Activated B cell treated with CpG ODN at 0.5 μM for 24 hours (primary cell): ENCODE measurements at regions not wholly inside any gene's neighbourhood (a gene's known extent, or its start where the extent isn't known, plus 50 kb on each side); places are given as distances from the start of the nearest gene placed in this dataset.

Experiments used
- ATAC-seq: fragments of 200-7000 bp; cut with Tn5 transposase; one replicate; pipeline ENCODE4 v1.10.0; 2021; ENCODE audit warnings: low read depth, mild to moderate bottlenecking, moderate library complexity
- CTCF ChIA-PET: fragments of 350-600 bp; sonication (Branson Sonifier 250); formaldehyde crosslinking; loops from one replicate; lab custom pipeline; 2021; ENCODE audit warnings: antibody characterized with exemption; lab: Charles Lee
- POLR2A ChIA-PET: fragments of 350-600 bp; sonication (Branson Sonifier 250); formaldehyde crosslinking; loops from one replicate; lab custom pipeline; 2021; ENCODE audit warnings: antibody characterized with exemption; lab: Charles Lee
- DNase-seq: peaks from one replicate; pipeline ENCODE4 v3.0.0; 2022
- H3K27ac Mint-ChIP-seq: one replicate; pipeline ENCODE4 v1.8.0; 2020; ENCODE audit warnings: mixed read lengths
- H3K27me3 Mint-ChIP-seq: one replicate; pipeline ENCODE4 v1.8.0; 2021; ENCODE audit warnings: mixed read lengths
- H3K36me3 Mint-ChIP-seq: one replicate; pipeline ENCODE4 v1.8.0; 2021; ENCODE audit warnings: low read depth, mixed read lengths
- H3K4me1 Mint-ChIP-seq: one replicate; pipeline ENCODE4 v1.8.0; 2021; ENCODE audit warnings: mixed read lengths
- H3K4me3 Mint-ChIP-seq: one replicate; pipeline ENCODE4 v1.8.0; 2020; ENCODE audit warnings: mild to moderate bottlenecking, mixed read lengths
- H3K9me3 Mint-ChIP-seq: one replicate; pipeline ENCODE4 v1.8.0; 2020; ENCODE audit warnings: mixed read lengths
- intact Hi-C: fragments of 100-400 bp; cut with micrococcal nuclease; formaldehyde crosslinking; loops from one replicate; pipeline ENCODE4 v1.15.1; 2024
- TF ChIP-seq, protein P1 (sequence below): fragments of 200-600 bp; IDR thresholded peaks from one replicate; pipeline ENCODE4 v1.8.0; 2022; ENCODE audit warnings: antibody characterized with exemption, mild to moderate bottlenecking

- TF ChIP-seq, protein P1, sequence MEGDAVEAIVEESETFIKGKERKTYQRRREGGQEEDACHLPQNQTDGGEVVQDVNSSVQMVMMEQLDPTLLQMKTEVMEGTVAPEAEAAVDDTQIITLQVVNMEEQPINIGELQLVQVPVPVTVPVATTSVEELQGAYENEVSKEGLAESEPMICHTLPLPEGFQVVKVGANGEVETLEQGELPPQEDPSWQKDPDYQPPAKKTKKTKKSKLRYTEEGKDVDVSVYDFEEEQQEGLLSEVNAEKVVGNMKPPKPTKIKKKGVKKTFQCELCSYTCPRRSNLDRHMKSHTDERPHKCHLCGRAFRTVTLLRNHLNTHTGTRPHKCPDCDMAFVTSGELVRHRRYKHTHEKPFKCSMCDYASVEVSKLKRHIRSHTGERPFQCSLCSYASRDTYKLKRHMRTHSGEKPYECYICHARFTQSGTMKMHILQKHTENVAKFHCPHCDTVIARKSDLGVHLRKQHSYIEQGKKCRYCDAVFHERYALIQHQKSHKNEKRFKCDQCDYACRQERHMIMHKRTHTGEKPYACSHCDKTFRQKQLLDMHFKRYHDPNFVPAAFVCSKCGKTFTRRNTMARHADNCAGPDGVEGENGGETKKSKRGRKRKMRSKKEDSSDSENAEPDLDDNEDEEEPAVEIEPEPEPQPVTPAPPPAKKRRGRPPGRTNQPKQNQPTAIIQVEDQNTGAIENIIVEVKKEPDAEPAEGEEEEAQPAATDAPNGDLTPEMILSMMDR, result no peak
- Mint-ChIP-seq H3K27me3 (no peaks in the 10 kb centered on the region), H3K27ac (no peak overlapping the region), H3K4me3 (no peak overlapping the region), H3K4me1 (no peaks in the 10 kb centered on the region), H3K9me3 (no peaks in the 10 kb centered on the region), H3K36me3 (no peaks in the 10 kb centered on the region)
- ChIA-PET POLR2A (no interaction called here), CTCF (no interaction called here)
- ATAC-seq (no peak), DNase-seq (no peak)
- intact Hi-C loops, result no loop called here
Measured at GRCh38 chrX:86887341-86887740, 630.3 kb upstream of the KLHL4 start.

DNA sequence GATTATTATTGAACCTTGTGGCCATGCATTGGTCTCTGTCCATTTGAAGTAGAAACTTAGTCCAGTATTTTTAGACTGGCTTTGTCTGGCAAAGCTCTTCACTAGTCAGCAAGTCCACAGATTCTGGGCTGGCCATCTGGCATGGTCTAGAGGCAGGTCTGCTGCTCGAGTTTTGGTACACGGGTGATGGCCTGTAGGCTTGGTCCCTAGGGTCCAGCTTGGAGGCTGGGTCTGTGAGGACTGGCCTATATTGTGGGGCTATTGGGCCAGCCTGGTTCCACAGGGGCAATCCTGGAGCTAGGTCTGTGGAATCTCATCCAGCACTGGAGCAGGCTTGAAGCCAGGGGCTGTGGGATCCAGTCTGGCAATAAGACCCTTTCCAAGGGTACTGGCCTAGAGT is 607.6 kb upstream of the KLHL4 start:
- intact Hi-C loops, result no loop called here
- ATAC-seq (no peak), DNase-seq (no peak)
- no peak overlapping the region for H3K27ac Mint-ChIP-seq
- H3K36me3 Mint-ChIP-seq, result no peaks in the 10 kb centered on the region
- H3K9me3 Mint-ChIP-seq, result no peaks in the 10 kb centered on the region
- H3K4me1 Mint-ChIP-seq, result no peaks in the 10 kb centered on the region
- no peak overlapping the region for H3K4me3 Mint-ChIP-seq
- no peaks in the 10 kb centered on the region for H3K27me3 Mint-ChIP-seq
- POLR2A ChIA-PET, result no interaction called here
- TF ChIP-seq, protein P1, result no peak
- CTCF ChIA-PET, result no interaction called here

DNA sequence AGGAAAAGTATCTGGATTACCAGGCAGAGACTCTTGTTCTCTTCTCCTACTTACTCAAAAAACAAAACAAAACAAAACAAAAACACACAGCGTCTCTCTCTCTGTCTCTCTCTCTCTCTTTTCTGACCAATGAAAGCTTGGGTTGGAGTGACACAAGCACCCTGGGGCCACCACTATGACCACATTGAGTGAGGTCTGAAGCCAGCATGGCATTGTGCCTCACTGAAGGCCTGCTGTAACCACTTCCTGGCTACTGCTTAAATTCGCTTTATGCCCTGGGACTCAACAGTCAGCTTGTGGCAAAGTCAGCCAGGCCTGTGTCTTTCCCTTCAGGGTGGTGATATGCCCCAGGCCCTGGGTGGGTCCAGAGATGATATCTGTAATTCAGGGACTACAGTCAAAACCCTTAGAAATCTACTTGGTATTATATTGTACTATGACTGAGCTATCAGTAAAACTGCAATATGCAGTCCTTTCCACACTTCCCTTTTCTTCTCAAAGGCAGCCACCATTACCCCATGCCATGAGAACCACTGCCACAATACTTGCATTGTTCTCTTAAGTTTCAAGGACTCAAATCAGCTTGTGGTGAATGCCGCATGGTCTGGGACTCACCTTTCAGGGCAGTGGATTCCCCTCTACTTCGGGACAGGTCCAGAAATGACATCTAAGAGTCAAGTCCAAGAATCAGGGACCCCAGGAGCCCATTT is 606.8 kb upstream of the KLHL4 start:
- intact Hi-C loops, result no loop called here
- Mint-ChIP-seq H3K27me3 (no peaks in the 10 kb centered on the region), H3K4me1 (no peaks in the 10 kb centered on the region), H3K4me3 (no peak overlapping the region), H3K27ac (no peak overlapping the region), H3K36me3 (no peaks in the 10 kb centered on the region), H3K9me3 (no peaks in the 10 kb centered on the region)
- CTCF ChIA-PET, result no interaction called here
- DNase-seq, result no peak
- ATAC-seq, result no peak
- TF ChIP-seq, protein P1, result no peak
- POLR2A ChIA-PET, result no interaction called here

GRCh38 chrX:86914569-86914968 is 603.0 kb upstream of the KLHL4 start:
- H3K9me3 Mint-ChIP-seq, result no peaks in the 10 kb centered on the region
- H3K27ac Mint-ChIP-seq, result no peak overlapping the region
- H3K36me3 Mint-ChIP-seq, result no peaks in the 10 kb centered on the region
- ChIA-PET CTCF (no interaction called here), POLR2A (no interaction called here)
- TF ChIP-seq, protein P1, result no peak
- H3K27me3 Mint-ChIP-seq, result no peaks in the 10 kb centered on the region
- intact Hi-C loops, result no loop called here
- H3K4me3 Mint-ChIP-seq, result no peak overlapping the region
- no peak for ATAC-seq
- DNase-seq, result no peak
- H3K4me1 Mint-ChIP-seq, result no peaks in the 10 kb centered on the region

DNA sequence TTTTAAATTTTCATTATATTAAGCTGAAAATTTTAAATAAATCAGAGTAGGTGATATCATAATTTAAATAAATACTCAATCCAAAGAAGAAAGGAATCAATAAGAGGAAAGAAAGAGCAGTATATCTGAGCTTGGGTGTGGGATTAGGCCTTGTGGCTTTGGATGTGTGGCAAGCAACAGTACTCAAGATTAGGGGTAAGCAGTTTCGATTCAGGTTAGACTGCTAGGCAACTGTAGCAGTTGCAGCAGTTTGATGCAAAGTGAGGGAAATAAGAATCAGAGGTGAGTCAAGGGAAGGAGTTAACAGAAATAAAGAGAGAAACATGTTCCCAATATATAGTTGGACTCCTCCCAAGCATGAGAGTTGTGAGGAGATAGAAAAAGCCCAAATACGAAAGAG is 599.6 kb upstream of the KLHL4 start:
- Mint-ChIP-seq H3K4me1 (no peaks in the 10 kb centered on the region), H3K27me3 (no peaks in the 10 kb centered on the region), H3K9me3 (no peaks in the 10 kb centered on the region), H3K27ac (no peak overlapping the region), H3K4me3 (no peak overlapping the region), H3K36me3 (no peaks in the 10 kb centered on the region)
- intact Hi-C loops, result no loop called here
- ATAC-seq (no peak), DNase-seq (no peak)
- ChIA-PET POLR2A (no interaction called here), CTCF (no interaction called here)
- TF ChIP-seq, protein P1, result no peak
